IMR-90 (cell line): ENCODE measurements at regions not wholly inside any gene's neighbourhood (a gene's known extent, or its start where the extent isn't known, plus 50 kb on each side); places are given as distances from the start of the nearest gene placed in this dataset.

Source experiments
- ATAC-seq: fragments of 200-7000 bp; cut with Tn5 transposase; 2 replicates; pipeline ENCODE4 v1.9.1; 2020; ENCODE audit warnings: low read depth, mild to moderate bottlenecking, moderate library complexity
- BruUV-seq: library from RNA; stranded (reverse); fragments of 400-500 nt; replicated peaks from 2 replicates; lab custom pipeline; 2021; lab: Mats Ljungman, UMichigan
- CTCF ChIA-PET: fragments of 300-600 bp; formaldehyde crosslinking; extraction: SDS; loops from one replicate; lab custom pipeline; 2021; ENCODE audit warnings: antibody characterized with exemption; lab: Yijun Ruan, JAX
- POLR2A ChIA-PET: fragments of 300-600 bp; sonication (Branson Sonifier 250); formaldehyde crosslinking; loops from one replicate; lab custom pipeline; 2022; ENCODE audit warnings: antibody characterized with exemption; ENCODE audit not compliant: unreplicated experiment; lab: Charles Lee
- DNase-seq: peaks from one replicate; pipeline ENCODE4 v3.0.0; 2013
- H2AFZ ChIP-seq: replicated peaks from 2 replicates; pipeline ENCODE3; 2013; ENCODE audit warnings: low read length, mild to moderate bottlenecking; ENCODE audit not compliant: poor library complexity
- H2AK5ac ChIP-seq: 2 replicates; pipeline ENCODE4 v1.6.1; 2013; ENCODE audit warnings: low read depth, low read length, inconsistent platforms
- H2AK9ac ChIP-seq: replicated peaks from 2 replicates; pipeline ENCODE3; 2013; ENCODE audit warnings: mild to moderate bottlenecking, low read depth, low read length, moderate library complexity; ENCODE audit not compliant: poor library complexity
- H2BK120ac ChIP-seq: 2 replicates; pipeline ENCODE4 v1.6.1; 2013; ENCODE audit warnings: low read depth, low read length, inconsistent platforms
- H2BK15ac ChIP-seq: 3 replicates; pipeline ENCODE4 v1.6.1; 2013; ENCODE audit warnings: low read depth, low read length, inconsistent platforms
- H2BK20ac ChIP-seq: 2 replicates; pipeline ENCODE4 v1.6.1; 2013; ENCODE audit warnings: low read depth, mild to moderate bottlenecking, inconsistent platforms, low read length, moderate library complexity
- H2BK5ac ChIP-seq: 2 replicates; pipeline ENCODE4 v1.6.1; 2013; ENCODE audit warnings: mild to moderate bottlenecking, low read depth, low read length, inconsistent platforms; ENCODE audit not compliant: poor library complexity, severe bottlenecking
- H3K14ac ChIP-seq: replicated peaks from 2 replicates; pipeline ENCODE4 v1.6.1; 2013; ENCODE audit warnings: low read depth, low read length, inconsistent platforms
- H3K18ac ChIP-seq: 2 replicates; pipeline ENCODE4 v1.6.1; 2013; ENCODE audit warnings: low read depth, low read length, control low read depth
- H3K23ac ChIP-seq: 2 replicates; pipeline ENCODE4 v1.6.1; 2013; ENCODE audit warnings: low read depth, low read length, inconsistent platforms
- H3K27ac ChIP-seq: 2 replicates; pipeline ENCODE4 v1.5.1; 2013; ENCODE audit warnings: mild to moderate bottlenecking, control low read depth, low read length; ENCODE audit not compliant: insufficient read depth
- H3K27me3 ChIP-seq: 2 replicates; pipeline ENCODE4 v1.6.1; 2013; ENCODE audit warnings: low read length; ENCODE audit not compliant: control insufficient read depth, insufficient read depth
- H3K36me3 ChIP-seq: 2 replicates; pipeline ENCODE4 v1.6.1; 2013; ENCODE audit warnings: low read length, mixed read lengths; ENCODE audit not compliant: control insufficient read depth, insufficient read depth
- H3K4ac ChIP-seq: 2 replicates; pipeline ENCODE4 v1.6.1; 2013; ENCODE audit warnings: low read depth, low read length, inconsistent platforms
- H3K4me1 ChIP-seq: 2 replicates; pipeline ENCODE4 v1.6.1; 2013; ENCODE audit warnings: low read length, mixed read lengths; ENCODE audit not compliant: control insufficient read depth, insufficient read depth
- H3K4me2 ChIP-seq: 2 replicates; pipeline ENCODE4 v1.6.1; 2013; ENCODE audit warnings: low read depth, mild to moderate bottlenecking, control low read depth, low read length, moderate library complexity
- H3K4me3 ChIP-seq: 2 replicates; pipeline ENCODE4 v1.5.1; 2013; ENCODE audit warnings: low read depth, mild to moderate bottlenecking, control low read depth, low read length, moderate library complexity; ENCODE audit not compliant: insufficient read depth
- H3K56ac ChIP-seq: 2 replicates; pipeline ENCODE4 v1.6.1; 2013; ENCODE audit warnings: low read length, inconsistent platforms; ENCODE audit not compliant: insufficient read depth; ENCODE audit errors: extremely low read depth
- H3K79me1 ChIP-seq, 2 experiments: 2 replicates each; pipeline ENCODE4 v1.6.1; 2013; ENCODE audit warnings: low read length in 2 of 2, inconsistent platforms in 1 of 2, low read depth in 1 of 2
- H3K9ac ChIP-seq: 2 replicates; pipeline ENCODE4 v1.6.1; 2013; ENCODE audit warnings: low read depth, low read length, control low read depth
- H3K9me1 ChIP-seq: 2 replicates; pipeline ENCODE4 v1.6.1; 2013; ENCODE audit warnings: low read length, inconsistent platforms; ENCODE audit not compliant: insufficient read depth
- H3K9me3 ChIP-seq: 2 replicates; pipeline ENCODE4 v1.6.1; 2013; ENCODE audit warnings: low read length; ENCODE audit not compliant: control insufficient read depth, insufficient read depth
- H4K20me1 ChIP-seq: 2 replicates; pipeline ENCODE4 v1.6.1; 2013; ENCODE audit warnings: low read length, inconsistent platforms; ENCODE audit not compliant: insufficient read depth
- H4K5ac ChIP-seq: 2 replicates; pipeline ENCODE4 v1.6.1; 2013; ENCODE audit warnings: mild to moderate bottlenecking, low read depth, low read length, control low read depth
- H4K8ac ChIP-seq, 2 experiments: 2 replicates each; pipeline ENCODE4 v1.6.1; 2013; ENCODE audit warnings: low read depth in 2 of 2, low read length in 2 of 2, control low read depth in 1 of 2, inconsistent platforms in 1 of 2
- H4K91ac ChIP-seq: 2 replicates; pipeline ENCODE4 v1.6.1; 2013; ENCODE audit warnings: low read depth, low read length, inconsistent platforms; ENCODE audit not compliant: insufficient read depth
- BHLHE40 ChIP-seq: fragments of 150-350 bp; IDR thresholded peaks from 2 replicates; pipeline ENCODE4 v1.6.1; 2016; ENCODE audit warnings: mild to moderate bottlenecking, low read depth, low read length
- CEBPB ChIP-seq: IDR thresholded peaks from 2 replicates; pipeline ENCODE4 v1.6.1; 2012; ENCODE audit warnings: low read depth, low read length, improper control_type of control experiment
- CHD1 ChIP-seq: IDR thresholded peaks from 2 replicates; pipeline ENCODE4 v1.6.1; 2012; ENCODE audit warnings: low read depth, low read length, improper control_type of control experiment
- FOS ChIP-seq: fragments of 150-350 bp; IDR thresholded peaks from 2 replicates; pipeline ENCODE4 v1.6.1; 2016; ENCODE audit warnings: low read depth, low read length
- MAFK ChIP-seq: IDR thresholded peaks from 2 replicates; pipeline ENCODE4 v1.6.1; 2012; ENCODE audit warnings: low read depth, low read length, improper control_type of control experiment
- MAZ ChIP-seq: IDR thresholded peaks from 2 replicates; pipeline ENCODE4 v1.6.1; 2012; ENCODE audit warnings: low read depth, mild to moderate bottlenecking, low read length, improper control_type of control experiment, moderate library complexity, borderline replicate concordance
- MXI1 ChIP-seq: IDR thresholded peaks from 2 replicates; pipeline ENCODE4 v1.6.1; 2012; ENCODE audit warnings: low read depth, mild to moderate bottlenecking, low read length, moderate library complexity, borderline replicate concordance
- POLR2A ChIP-seq: IDR thresholded peaks from 2 replicates; pipeline ENCODE4 v1.6.1; 2012; ENCODE audit warnings: mild to moderate bottlenecking, low read depth, low read length
- RCOR1 ChIP-seq: IDR thresholded peaks from 2 replicates; pipeline ENCODE4 v1.6.1; 2012; ENCODE audit warnings: mild to moderate bottlenecking, low read length, improper control_type of control experiment; ENCODE audit not compliant: insufficient replicate concordance
- RFX5 ChIP-seq: IDR thresholded peaks from 2 replicates; pipeline ENCODE4 v1.8.0; 2012; ENCODE audit warnings: low read depth, mild to moderate bottlenecking, low read length, moderate library complexity
- SMC3 ChIP-seq: fragments of 150-350 bp; IDR thresholded peaks from 2 replicates; pipeline ENCODE4 v1.6.1; 2016; ENCODE audit warnings: low read depth, mild to moderate bottlenecking, antibody characterized with exemption, low read length, moderate library complexity
- WGBS, 2 experiments: methylation state at CpG; one replicate each; pipeline versions ENCODE4 v1.1.5 to v1.1.7; 2013; ENCODE audit warnings: missing lambda C conversion rate in 2 of 2; ENCODE audit not compliant: insufficient read length in 1 of 2; ENCODE audit errors: extremely low coverage in 2 of 2; 5-methylcytosine and 5-hydroxymethylcytosine counted together
- dilution Hi-C: fragments of 300-500 bp; cut with HindIII; formaldehyde crosslinking; loops from one replicate; pipeline ENCODE4 v1.14.3; 2018; ENCODE audit warnings: low sequenced_read_pairs; ENCODE audit not compliant: unreplicated experiment
- in situ Hi-C: fragments of 300-500 bp; cut with MboI; formaldehyde crosslinking; loops from 3 replicates; pipeline ENCODE4 v1.14.3; 2019; ENCODE audit warnings: low sequenced_read_pairs, inconsistent platforms, mixed read lengths
- intact Hi-C: fragments of 100-400 bp; cut with micrococcal nuclease; formaldehyde crosslinking; loops from 2 replicates; pipeline ENCODE4 v1.10.0; 2022

DNA sequence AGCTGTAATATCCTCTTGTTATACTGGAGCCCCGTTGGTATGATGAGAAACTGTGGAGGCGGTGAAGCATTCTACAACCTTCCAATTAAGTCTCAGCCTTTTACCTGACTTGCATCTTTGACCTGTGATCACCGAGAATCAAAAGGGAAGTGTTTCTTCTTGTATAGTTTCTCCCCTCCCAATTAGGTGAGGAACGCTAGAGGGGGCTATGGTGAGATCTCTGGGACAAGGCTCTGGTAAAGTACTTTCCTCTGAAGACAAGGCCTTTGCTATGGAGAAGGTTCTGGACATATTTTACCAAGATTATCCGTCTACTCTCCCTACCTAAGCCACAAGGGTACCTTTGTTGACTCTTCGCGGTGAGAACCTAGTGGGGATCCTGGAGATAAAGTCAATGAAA is 111.3 kb downstream of the CBLL2 start:
- DNase-seq, result no peak
- ChIA-PET CTCF (no interaction called here), POLR2A (no interaction called here)
- Histone ChIP-seq H3K9ac (no peak overlapping the region), H3K18ac (no peak overlapping the region), H3K79me1 (no peaks in the 10 kb centered on the region), H4K91ac (no peak overlapping the region), H3K4me1 (peaks cover 2% of the 10 kb centered on the region; the same call in 1 of the 2 replicates), H3K4me2 (no peak overlapping the region), H3K27me3 (no peaks in the 10 kb centered on the region), H4K8ac (no peak overlapping the region), H3K9me1 (0 out of 2 replicates have a peak, but pooled peaks cover 2% of the 10 kb centered on the region), H3K9me3 (no peaks in the 10 kb centered on the region), H3K36me3 (no peaks in the 10 kb centered on the region), H3K23ac (no peak overlapping the region), H2BK15ac (no peak overlapping the region), H4K5ac (no peak overlapping the region), H2BK120ac (no peak overlapping the region), H2AK9ac (no peak overlapping the region), H3K4ac (no peak overlapping the region), H3K4me3 (no peak overlapping the region), H2BK20ac (no peak overlapping the region), H3K56ac (no peak overlapping the region), H3K14ac (no peak overlapping the region), H2AFZ (no peak overlapping the region), H4K20me1 (no peaks in the 10 kb centered on the region), H3K27ac (no peak overlapping the region), H2BK5ac (no peak overlapping the region), H2AK5ac (no peak overlapping the region)
- TF ChIP-seq MAZ, result no peak
- TF ChIP-seq RFX5, result no peak
- TF ChIP-seq MXI1, result no peak
- TF ChIP-seq CHD1, result no peak
- TF ChIP-seq CEBPB, result no peak
- no peak for TF ChIP-seq POLR2A
- no peak for TF ChIP-seq FOS
- TF ChIP-seq SMC3, result no peak
- TF ChIP-seq RCOR1, result no peak
- TF ChIP-seq BHLHE40, result no peak
- no peak for TF ChIP-seq MAFK
- in situ Hi-C loops (no loop called here), intact Hi-C loops (no loop called here), dilution Hi-C loops (no loop called here)
- no TSS peak for BruUV-seq
- no peak for ATAC-seq
- no CpG with 5 or more reads among the region's 7 CpGs for WGBS, 2 experiments
